ENCODE measurements at regions not wholly inside any gene's neighbourhood (a gene's known extent, or its start where the extent isn't known, plus 50 kb on each side); places are given as distances from the start of the nearest gene placed in this dataset.

DNA sequence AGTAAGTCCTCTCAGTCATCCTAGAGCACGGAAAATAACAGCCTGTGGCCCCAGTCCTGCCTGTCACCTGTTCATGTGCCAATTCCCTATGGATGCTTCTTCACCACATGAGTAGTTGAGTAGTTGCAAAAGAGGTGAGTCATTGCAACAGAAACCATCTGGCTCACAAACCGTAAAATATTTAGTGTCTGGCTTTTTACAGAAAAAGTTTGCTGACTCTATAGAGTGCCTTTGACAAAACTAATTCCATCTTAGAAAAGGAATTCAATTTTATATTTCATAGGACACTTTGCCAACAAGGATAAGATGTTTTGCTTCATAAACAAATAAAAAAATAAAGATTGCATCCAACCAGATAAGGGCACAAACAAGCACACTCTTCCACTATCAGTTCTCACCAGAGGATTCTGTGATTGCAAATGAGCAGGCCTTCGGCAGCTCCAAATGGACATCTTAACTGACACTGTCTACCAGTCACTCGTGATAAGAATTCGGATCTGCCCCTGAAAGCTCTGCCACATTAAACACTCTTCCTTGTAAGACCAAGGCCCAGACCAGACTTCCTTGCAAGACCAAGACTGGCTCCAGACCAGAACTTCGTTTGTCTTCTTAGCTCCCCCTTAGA is 242.7 kb upstream of the SEMA3C start:
- TF ChIP-seq, protein P1, sequence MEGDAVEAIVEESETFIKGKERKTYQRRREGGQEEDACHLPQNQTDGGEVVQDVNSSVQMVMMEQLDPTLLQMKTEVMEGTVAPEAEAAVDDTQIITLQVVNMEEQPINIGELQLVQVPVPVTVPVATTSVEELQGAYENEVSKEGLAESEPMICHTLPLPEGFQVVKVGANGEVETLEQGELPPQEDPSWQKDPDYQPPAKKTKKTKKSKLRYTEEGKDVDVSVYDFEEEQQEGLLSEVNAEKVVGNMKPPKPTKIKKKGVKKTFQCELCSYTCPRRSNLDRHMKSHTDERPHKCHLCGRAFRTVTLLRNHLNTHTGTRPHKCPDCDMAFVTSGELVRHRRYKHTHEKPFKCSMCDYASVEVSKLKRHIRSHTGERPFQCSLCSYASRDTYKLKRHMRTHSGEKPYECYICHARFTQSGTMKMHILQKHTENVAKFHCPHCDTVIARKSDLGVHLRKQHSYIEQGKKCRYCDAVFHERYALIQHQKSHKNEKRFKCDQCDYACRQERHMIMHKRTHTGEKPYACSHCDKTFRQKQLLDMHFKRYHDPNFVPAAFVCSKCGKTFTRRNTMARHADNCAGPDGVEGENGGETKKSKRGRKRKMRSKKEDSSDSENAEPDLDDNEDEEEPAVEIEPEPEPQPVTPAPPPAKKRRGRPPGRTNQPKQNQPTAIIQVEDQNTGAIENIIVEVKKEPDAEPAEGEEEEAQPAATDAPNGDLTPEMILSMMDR (IDR thresholded peaks at IDR 0.05; ENCODE audit: low read length), result no peak
- TF ChIP-seq EZH2 (IDR thresholded peaks at IDR 0.05; ENCODE audit: borderline replicate concordance, low read length), result no peak

All from OCI-LY1 (cell line).